Suprapubic skin (tissue), 4 donors: ENCODE measurements at regions not wholly inside any gene's neighbourhood (a gene's known extent, or its start where the extent isn't known, plus 50 kb on each side); places are given as distances from the start of the nearest gene placed in this dataset.

Experiments used
- DNase-seq, 2 donors: peaks; one replicate each; pipeline ENCODE4 v3.0.0-alpha.2; 2019; ENCODE audit warnings: low spot score in 2 of 2
- H3K27ac ChIP-seq: fragments of 200-600 bp; sonication (generic); one replicate; pipeline ENCODE4 v1.5.1; 2019
- H3K27me3 ChIP-seq: fragments of 200-600 bp; sonication (generic); one replicate; pipeline ENCODE4 v1.5.1; 2019
- H3K36me3 ChIP-seq: fragments of 200-600 bp; sonication (generic); one replicate; pipeline ENCODE4 v1.5.1; 2019
- H3K4me1 ChIP-seq: fragments of 200-600 bp; sonication (generic); one replicate; pipeline ENCODE4 v1.5.1; 2019
- H3K4me3 ChIP-seq: fragments of 200-600 bp; sonication (generic); one replicate; pipeline ENCODE4 v1.5.1; 2019; ENCODE audit warnings: mild to moderate bottlenecking
- H3K9me3 ChIP-seq: fragments of 200-600 bp; sonication (generic); one replicate; pipeline ENCODE4 v1.5.1; 2019
- EP300 ChIP-seq: sonication (generic); formaldehyde crosslinking; IDR thresholded peaks from one replicate; pipeline ENCODE4 v1.6.1; 2017; ENCODE audit warnings: antibody characterized with exemption
- POLR2A ChIP-seq, 2 donors: fragments of 450-650 bp; IDR thresholded peaks; one replicate each; pipeline ENCODE4 v1.6.1; 2017; ENCODE audit warnings: antibody characterized with exemption in 2 of 2, mild to moderate bottlenecking in 2 of 2, moderate library complexity in 2 of 2
- POLR2AphosphoS5 ChIP-seq, 3 donors: sonication (generic); formaldehyde crosslinking; IDR thresholded peaks; one replicate each; pipeline ENCODE4 v1.6.1; 2017; ENCODE audit warnings: antibody characterized with exemption in 3 of 3
- WGBS: methylation state at CpG from one replicate; pipeline ENCODE4 v1.1.5; 2018; 5-methylcytosine and 5-hydroxymethylcytosine counted together
- TF ChIP-seq, protein P1 (sequence below), 2 donors: fragments of 200-600 bp in 1 of 2; fragments of 450-650 bp in 1 of 2; sonication (generic) in 1 of 2; IDR thresholded peaks; one replicate each; pipeline ENCODE4 v1.5.1; 2016 to 2019; ENCODE audit warnings: antibody characterized with exemption in 2 of 2, mild to moderate bottlenecking in 1 of 2, moderate library complexity in 1 of 2

DNA sequence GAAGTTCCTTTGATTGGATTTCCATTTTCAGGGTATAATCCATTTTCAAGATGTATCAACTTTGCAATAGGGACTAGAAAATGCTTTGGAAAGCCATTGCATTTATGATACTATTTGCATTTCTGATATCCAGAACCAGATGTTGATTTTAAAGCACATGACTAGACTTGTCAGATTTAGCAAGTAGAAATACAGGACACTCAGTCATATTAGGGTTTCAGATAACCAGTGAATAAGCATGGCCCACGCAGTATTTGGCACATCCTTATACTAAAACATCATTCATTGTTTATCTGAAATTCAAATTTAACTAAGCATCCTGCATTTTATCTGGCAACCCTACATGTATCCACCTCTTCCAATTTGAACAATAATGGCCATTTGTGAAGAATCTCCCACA is 113.3 kb upstream of the DPT start:
- Histone ChIP-seq H3K4me3 (no peak overlapping the region), H3K4me1 (no peaks in the 10 kb centered on the region), H3K9me3 (no peaks in the 10 kb centered on the region), H3K36me3 (no peaks in the 10 kb centered on the region), H3K27ac (no peak overlapping the region), H3K27me3 (no peaks in the 10 kb centered on the region)
- TF ChIP-seq POLR2AphosphoS5 (IDR thresholded peaks at IDR 0.05) = no peak
- no peak for TF ChIP-seq EP300
- TF ChIP-seq, protein P1, sequence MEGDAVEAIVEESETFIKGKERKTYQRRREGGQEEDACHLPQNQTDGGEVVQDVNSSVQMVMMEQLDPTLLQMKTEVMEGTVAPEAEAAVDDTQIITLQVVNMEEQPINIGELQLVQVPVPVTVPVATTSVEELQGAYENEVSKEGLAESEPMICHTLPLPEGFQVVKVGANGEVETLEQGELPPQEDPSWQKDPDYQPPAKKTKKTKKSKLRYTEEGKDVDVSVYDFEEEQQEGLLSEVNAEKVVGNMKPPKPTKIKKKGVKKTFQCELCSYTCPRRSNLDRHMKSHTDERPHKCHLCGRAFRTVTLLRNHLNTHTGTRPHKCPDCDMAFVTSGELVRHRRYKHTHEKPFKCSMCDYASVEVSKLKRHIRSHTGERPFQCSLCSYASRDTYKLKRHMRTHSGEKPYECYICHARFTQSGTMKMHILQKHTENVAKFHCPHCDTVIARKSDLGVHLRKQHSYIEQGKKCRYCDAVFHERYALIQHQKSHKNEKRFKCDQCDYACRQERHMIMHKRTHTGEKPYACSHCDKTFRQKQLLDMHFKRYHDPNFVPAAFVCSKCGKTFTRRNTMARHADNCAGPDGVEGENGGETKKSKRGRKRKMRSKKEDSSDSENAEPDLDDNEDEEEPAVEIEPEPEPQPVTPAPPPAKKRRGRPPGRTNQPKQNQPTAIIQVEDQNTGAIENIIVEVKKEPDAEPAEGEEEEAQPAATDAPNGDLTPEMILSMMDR (IDR thresholded peaks at IDR 0.05) = no peak
- TF ChIP-seq POLR2A (IDR thresholded peaks at IDR 0.05) = no peak
- DNase-seq = no peak
- 70% methylated on average over 1 of the region's 1 CpG for WGBS

DNA sequence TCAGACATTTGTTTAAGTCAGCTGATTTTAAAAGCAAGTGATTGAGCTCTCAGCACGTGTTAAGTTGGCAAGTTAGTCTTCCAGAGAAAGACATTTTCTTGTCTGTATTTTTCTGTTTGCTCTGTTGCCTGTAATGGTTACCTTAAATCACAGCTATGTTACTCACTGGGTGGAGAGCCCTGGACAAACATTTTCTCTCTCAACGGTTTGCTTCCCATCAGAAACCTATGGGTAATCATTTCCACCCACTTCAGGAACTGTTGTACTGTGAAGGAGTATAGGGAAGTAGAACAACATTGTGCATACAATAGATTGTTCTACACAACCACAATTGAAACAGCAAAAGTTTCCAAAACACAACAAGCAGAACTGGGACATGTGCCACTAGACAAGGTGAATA is 113.9 kb upstream of the DPT start:
- H3K4me1 ChIP-seq = no peaks in the 10 kb centered on the region
- H3K9me3 ChIP-seq = no peaks in the 10 kb centered on the region
- no peak for DNase-seq
- no peaks in the 10 kb centered on the region for H3K27me3 ChIP-seq
- H3K4me3 ChIP-seq = no peak overlapping the region
- no peaks in the 10 kb centered on the region for H3K36me3 ChIP-seq
- WGBS = 83% methylated on average over 2 of the region's 2 CpGs
- no peak overlapping the region for H3K27ac ChIP-seq
- no peak for TF ChIP-seq POLR2A (IDR thresholded peaks at IDR 0.05)
- no peak for TF ChIP-seq POLR2AphosphoS5 (IDR thresholded peaks at IDR 0.05)
- TF ChIP-seq, protein P1 (IDR thresholded peaks at IDR 0.05) = no peak
- TF ChIP-seq EP300 = no peak

GRCh38 chr1:168843401-168843800 is 114.4 kb upstream of the DPT start:
- Histone ChIP-seq H3K4me3 (no peak overlapping the region), H3K4me1 (no peaks in the 10 kb centered on the region), H3K27me3 (no peaks in the 10 kb centered on the region), H3K9me3 (no peaks in the 10 kb centered on the region), H3K27ac (no peak overlapping the region), H3K36me3 (no peaks in the 10 kb centered on the region)
- WGBS = 83% methylated on average over 4 of the region's 4 CpGs
- DNase-seq = no peak
- TF ChIP-seq, protein P1 (IDR thresholded peaks at IDR 0.05) = no peak
- TF ChIP-seq POLR2AphosphoS5 (IDR thresholded peaks at IDR 0.05) (no peak), POLR2A (IDR thresholded peaks at IDR 0.05) (no peak)

DNA sequence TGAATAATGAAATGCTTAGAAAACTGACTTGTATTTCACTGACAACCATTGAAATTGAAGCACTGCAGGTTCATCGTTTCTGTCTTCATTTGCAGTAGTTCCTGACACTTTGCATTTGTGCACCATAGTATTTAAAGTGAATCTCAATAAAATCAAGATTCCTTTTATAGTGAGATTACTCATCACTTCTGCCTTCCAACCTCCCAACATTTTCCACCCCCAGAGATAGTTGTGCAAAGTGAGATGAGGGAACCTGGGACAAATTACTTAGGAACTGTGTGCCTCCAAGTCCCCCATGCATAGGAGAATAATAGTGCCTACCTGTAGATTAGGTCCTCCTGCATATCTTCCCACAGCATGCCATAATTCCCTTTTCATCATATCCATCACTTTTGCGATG is 114.9 kb upstream of the DPT start:
- Histone ChIP-seq H3K9me3 (no peaks in the 10 kb centered on the region), H3K36me3 (no peaks in the 10 kb centered on the region), H3K4me3 (no peak overlapping the region), H3K4me1 (peaks cover 3% of the 10 kb centered on the region), H3K27me3 (no peaks in the 10 kb centered on the region), H3K27ac (no peak overlapping the region)
- no peak for DNase-seq
- TF ChIP-seq, protein P1 (IDR thresholded peaks at IDR 0.05) = no peak
- TF ChIP-seq POLR2A (IDR thresholded peaks at IDR 0.05) = no peak
- TF ChIP-seq EP300 = no peak
- no peak for TF ChIP-seq POLR2AphosphoS5 (IDR thresholded peaks at IDR 0.05)
- WGBS = 96% methylated on average over 2 of the region's 2 CpGs

DNA sequence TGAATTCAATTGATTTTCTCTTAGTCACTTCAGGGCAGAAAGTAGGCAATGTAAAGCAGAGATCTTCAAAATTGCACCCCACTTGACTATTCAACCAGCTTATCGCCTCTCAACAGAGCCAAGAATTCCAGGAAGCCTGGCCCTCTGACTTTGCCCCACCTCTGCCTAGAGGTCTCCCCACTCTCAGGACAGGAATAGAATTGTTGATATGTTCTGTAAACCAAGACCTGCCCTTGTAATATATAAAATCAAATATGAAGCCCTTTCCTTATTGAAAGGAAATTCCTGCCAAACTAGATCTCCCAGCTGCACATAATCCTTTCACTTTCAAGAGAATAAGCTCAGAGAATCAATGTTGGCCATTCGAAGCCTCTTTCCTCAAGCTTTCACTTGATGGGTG is 116.1 kb upstream of the DPT start:
- Histone ChIP-seq H3K9me3 (no peaks in the 10 kb centered on the region), H3K27me3 (no peaks in the 10 kb centered on the region), H3K36me3 (no peaks in the 10 kb centered on the region), H3K4me3 (no peak overlapping the region), H3K4me1 (peaks cover 3% of the 10 kb centered on the region), H3K27ac (no peak overlapping the region)
- TF ChIP-seq EP300 (no peak), POLR2AphosphoS5 (IDR thresholded peaks at IDR 0.05) (no peak), POLR2A (IDR thresholded peaks at IDR 0.05) (no peak)
- TF ChIP-seq, protein P1 (IDR thresholded peaks at IDR 0.05) = no peak
- WGBS = 80% methylated on average over 2 of the region's 2 CpGs
- DNase-seq = no peak
